ENCODE measurements at regions not wholly inside any gene's neighbourhood (a gene's known extent, or its start where the extent isn't known, plus 50 kb on each side); places are given as distances from the start of the nearest gene placed in this dataset.

DNA sequence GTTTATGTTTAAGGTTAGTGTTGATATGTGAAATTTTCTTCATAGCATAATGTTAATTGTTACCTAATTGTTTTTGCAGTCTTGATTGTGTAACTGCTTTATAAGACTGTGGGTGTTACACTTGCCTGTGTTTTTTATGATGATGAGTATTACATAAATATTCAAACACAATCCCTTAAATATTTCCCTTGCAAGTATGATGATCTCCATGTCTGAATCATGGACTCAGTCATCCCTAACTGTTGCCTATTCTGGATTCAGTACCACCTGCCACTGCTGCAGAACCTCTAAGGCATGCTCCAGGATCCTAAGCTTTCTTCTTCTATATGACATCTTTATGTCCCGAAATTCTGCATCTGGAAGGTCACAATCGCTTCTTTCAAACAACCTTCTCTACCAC lies 246.3 kb upstream of the CLEC14A start:
- TF ChIP-seq, protein P1, sequence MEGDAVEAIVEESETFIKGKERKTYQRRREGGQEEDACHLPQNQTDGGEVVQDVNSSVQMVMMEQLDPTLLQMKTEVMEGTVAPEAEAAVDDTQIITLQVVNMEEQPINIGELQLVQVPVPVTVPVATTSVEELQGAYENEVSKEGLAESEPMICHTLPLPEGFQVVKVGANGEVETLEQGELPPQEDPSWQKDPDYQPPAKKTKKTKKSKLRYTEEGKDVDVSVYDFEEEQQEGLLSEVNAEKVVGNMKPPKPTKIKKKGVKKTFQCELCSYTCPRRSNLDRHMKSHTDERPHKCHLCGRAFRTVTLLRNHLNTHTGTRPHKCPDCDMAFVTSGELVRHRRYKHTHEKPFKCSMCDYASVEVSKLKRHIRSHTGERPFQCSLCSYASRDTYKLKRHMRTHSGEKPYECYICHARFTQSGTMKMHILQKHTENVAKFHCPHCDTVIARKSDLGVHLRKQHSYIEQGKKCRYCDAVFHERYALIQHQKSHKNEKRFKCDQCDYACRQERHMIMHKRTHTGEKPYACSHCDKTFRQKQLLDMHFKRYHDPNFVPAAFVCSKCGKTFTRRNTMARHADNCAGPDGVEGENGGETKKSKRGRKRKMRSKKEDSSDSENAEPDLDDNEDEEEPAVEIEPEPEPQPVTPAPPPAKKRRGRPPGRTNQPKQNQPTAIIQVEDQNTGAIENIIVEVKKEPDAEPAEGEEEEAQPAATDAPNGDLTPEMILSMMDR (conservative IDR thresholded peaks at IDR 0.05 in 1 of 2, IDR thresholded peaks at IDR 0.05 in 1 of 2; ENCODE audit: low read depth in 1 of 2, low read length in 2 of 2): no peak
- TF ChIP-seq EZH2 (IDR thresholded peaks at IDR 0.05; ENCODE audit: low read length, missing control alignments): no peak

Data from fibroblast of lung (primary cell).